GM19463 (cell line): ENCODE measurements at regions not wholly inside any gene's neighbourhood (a gene's known extent, or its start where the extent isn't known, plus 50 kb on each side); places are given as distances from the start of the nearest gene placed in this dataset.
"Not testable (repeated sequence)": the region's sequence is repeated elsewhere in the genome, so short reads cannot be mapped to it uniquely, and the experiment has no call there.

ENCODE experiments used
- ATAC-seq: cut with Tn5 transposase; IDR thresholded peaks from one replicate; pipeline ENCODE4 v1.9.1; 2021; ENCODE audit warnings: mild to moderate bottlenecking, moderate library complexity; ENCODE audit not compliant: unreplicated experiment

- ATAC-seq, result no peak
These were observed 618.9 kb upstream of the GJE1 start for GRCh38 chr6:141513830-141514229.

GRCh38 chr6:141510803-141511202 is 621.9 kb upstream of the GJE1 start:
- ATAC-seq, result no peak

GRCh38 chr6:141506062-141506461 is 626.7 kb upstream of the GJE1 start:
- ATAC-seq, result not testable (repeated sequence)

GRCh38 chr6:141504318-141504717 is 628.4 kb upstream of the GJE1 start:
- ATAC-seq, result not testable (repeated sequence)

GRCh38 chr6:141501616-141502015 is 631.1 kb upstream of the GJE1 start:
- ATAC-seq, result no peak

- ATAC-seq, result no peak
These were observed 633.7 kb upstream of the GJE1 start for GRCh38 chr6:141498977-141499376.

GRCh38 chr6:141492521-141493284 is 640.0 kb upstream of the GJE1 start:
- ATAC-seq, result no peak

GRCh38 chr6:141491684-141492083 is 641.0 kb upstream of the GJE1 start:
- no peak for ATAC-seq

GRCh38 chr6:141490982-141491381 is 641.7 kb upstream of the GJE1 start:
- ATAC-seq, result no peak

GRCh38 chr6:141488488-141488887 is 644.2 kb upstream of the GJE1 start:
- peak; percentile 37 for ATAC-seq

- ATAC-seq, result no peak
These were observed 645.8 kb upstream of the GJE1 start for GRCh38 chr6:141486942-141487341.

GRCh38 chr6:141484711-141485110 is 648.0 kb upstream of the GJE1 start:
- ATAC-seq, result peak; percentile 59

- peak; percentile 88 for ATAC-seq
These were observed 649.1 kb upstream of the GJE1 start for GRCh38 chr6:141483598-141484061.

GRCh38 chr6:141482796-141483597 is 649.7 kb upstream of the GJE1 start:
- peak; percentile 2 for ATAC-seq

- no peak for ATAC-seq
These were observed 657.5 kb upstream of the GJE1 start for GRCh38 chr6:141475259-141475658.

GRCh38 chr6:141472162-141472928 is 660.4 kb upstream of the GJE1 start:
- ATAC-seq, result no peak

- no peak for ATAC-seq
These were observed 661.9 kb upstream of the GJE1 start for GRCh38 chr6:141470810-141471209.

GRCh38 chr6:141467881-141468280 is 664.8 kb upstream of the GJE1 start:
- ATAC-seq, result no peak

GRCh38 chr6:141467041-141467440 is 665.7 kb upstream of the GJE1 start:
- no peak for ATAC-seq

- no peak for ATAC-seq
These were observed 667.8 kb upstream of the GJE1 start for GRCh38 chr6:141464896-141465295.

- peak; percentile 85 for ATAC-seq
These were observed 668.2 kb upstream of the GJE1 start for GRCh38 chr6:141464490-141464889.
